ENCODE measurements at regions not wholly inside any gene's neighbourhood (a gene's known extent, or its start where the extent isn't known, plus 50 kb on each side); places are given as distances from the start of the nearest gene placed in this dataset.
A peak's percentile ranks its signal among the peaks of the same experiment; 100 is the strongest.
"Not testable (repeated sequence)": the region's sequence is repeated elsewhere in the genome, so short reads cannot be mapped to it uniquely, and the experiment has no call there.

DNA sequence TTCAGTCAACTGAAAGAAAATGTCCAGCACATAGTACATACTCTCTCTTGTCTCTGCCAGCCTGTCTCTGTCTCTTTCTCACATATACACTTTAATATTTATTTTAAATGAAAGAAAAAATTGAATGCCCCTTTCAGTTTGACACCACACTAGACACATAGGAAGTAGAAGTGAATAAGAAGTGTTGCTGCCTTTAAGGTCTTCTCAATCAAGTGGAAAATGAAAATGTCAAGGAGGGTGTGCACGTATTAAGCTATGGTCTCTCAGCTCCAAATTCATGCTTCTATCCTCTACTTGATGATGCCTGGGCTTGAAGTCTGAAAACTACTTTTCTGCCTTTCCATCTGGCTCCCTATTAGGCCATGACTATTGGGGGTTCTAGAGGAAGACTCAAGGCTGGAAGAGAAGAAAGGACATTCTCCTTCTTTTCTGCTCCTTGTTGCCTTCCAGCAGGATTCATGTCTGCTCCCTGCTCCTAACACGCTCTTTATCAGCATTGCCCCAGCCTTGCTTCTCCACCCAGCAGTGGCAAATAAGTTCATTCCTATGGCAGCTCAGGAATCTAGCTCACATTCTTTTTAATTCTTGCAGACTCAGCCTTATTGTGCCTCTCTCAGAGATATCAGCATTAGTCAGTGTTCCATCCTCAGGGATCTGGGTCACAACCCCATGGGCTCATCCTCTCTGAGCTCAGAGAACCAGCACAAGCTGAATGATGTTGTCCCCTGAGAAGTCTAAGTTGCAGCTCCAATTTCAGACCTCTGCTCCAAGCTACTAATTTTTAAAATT, 609.1 kb upstream of the GRM7 start:
- FAIRE-seq (no peak), DNase-seq (ENCODE audit: low spot score) (peak; percentile 2)

DNA sequence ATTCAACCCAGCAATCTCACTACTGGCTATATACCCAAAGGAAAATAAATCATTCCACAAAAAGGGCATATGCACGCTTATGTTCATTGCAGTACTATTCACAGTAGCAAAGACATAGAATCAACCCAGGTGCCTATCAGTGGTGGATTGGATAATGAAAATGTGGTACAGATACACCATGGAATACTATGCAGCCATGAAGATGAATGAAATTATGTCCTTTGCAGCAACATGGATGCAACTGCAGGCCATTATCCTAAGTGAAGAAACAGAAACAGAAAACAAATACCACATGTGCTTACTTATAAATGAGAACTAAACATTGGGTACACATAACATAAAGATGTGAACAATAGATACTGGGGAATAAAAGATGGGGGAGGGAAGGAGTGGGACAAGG, 606.4 kb upstream of the GRM7 start:
- no peak for FAIRE-seq
- DNase-seq (ENCODE audit: low spot score), result no peak

GRCh38 chr3:6255229-6255628, 605.7 kb upstream of the GRM7 start:
- DNase-seq (ENCODE audit: low spot score) (no peak), FAIRE-seq (no peak)

- DNase-seq (ENCODE audit: low spot score) (no peak), FAIRE-seq (no peak)
Observed at GRCh38 chr3:6260551-6261191, 600.2 kb upstream of the GRM7 start.

- DNase-seq (ENCODE audit: low spot score), result no peak
Observed at GRCh38 chr3:6262010-6262409, 598.9 kb upstream of the GRM7 start.

GRCh38 chr3:6264036-6264435, 596.9 kb upstream of the GRM7 start:
- FAIRE-seq (no peak), DNase-seq (ENCODE audit: low spot score) (no peak)

More at GRCh38 chr3:6262010-6262409, 598.9 kb upstream of the GRM7 start:
- no peak for FAIRE-seq

DNA sequence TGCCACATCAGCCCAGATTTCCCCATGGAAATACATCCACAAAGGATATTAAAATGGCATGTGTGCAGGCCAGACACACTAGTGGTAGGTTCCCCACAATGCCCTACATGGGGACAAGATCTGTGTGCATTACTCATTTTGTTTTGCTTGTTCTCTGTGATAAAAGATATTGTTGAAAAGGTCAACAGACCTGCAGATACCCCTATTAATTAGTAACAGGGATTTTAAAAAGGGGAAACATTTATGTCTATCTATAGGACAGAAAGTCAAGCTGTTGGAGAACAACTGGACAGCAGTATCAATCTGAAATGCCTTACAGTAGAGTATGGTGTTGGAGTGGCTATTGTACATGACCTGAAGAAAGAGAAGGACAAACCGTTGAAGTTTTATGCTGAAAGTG, 596.0 kb upstream of the GRM7 start:
- DNase-seq (ENCODE audit: low spot score), result no peak
- FAIRE-seq, result no peak

DNA sequence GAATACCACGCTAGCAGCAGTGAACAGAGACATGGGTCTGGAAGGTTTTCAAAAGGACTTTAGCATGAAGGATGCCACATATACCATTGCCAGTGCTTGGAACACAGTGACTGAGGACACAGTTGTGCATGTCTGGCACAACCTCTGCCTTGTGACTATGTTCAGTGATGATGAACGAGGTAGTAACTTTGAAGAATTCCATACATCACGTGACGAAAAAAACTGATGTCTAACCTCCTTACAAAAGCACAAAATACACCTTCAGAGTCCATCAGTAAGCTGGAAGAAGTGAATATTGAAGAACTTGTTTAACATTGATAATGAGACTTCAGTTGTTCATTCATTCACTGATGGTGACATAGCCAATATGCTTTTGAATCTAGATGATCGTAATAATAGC, 594.8 kb upstream of the GRM7 start:
- FAIRE-seq (no peak), DNase-seq (ENCODE audit: low spot score) (no peak)

- FAIRE-seq, result no peak
Observed at GRCh38 chr3:6273878-6274277, 587.0 kb upstream of the GRM7 start.

DNA sequence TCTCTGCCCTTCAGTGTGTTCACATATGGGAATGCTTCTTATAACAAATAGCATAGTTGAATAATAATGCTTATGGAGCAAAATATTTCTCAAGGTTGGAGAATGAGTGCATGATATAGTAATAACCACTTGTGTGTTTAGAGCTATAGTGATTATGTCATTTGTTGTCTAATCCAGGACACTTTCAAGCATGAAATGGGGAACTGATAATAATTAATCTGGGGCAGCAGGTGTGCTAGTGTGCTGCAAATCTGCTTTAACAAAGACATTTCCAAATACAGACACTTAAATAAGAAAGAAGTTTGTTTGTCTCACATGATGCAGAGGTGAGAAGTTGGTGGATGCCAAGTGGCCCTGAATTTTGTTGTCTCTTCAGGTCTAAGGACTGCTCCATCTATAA, 579.3 kb upstream of the GRM7 start:
- DNase-seq (ENCODE audit: low spot score), result no peak
- no peak for FAIRE-seq

More at GRCh38 chr3:6273878-6274277, 587.0 kb upstream of the GRM7 start:
- DNase-seq (ENCODE audit: low spot score), result no peak

- DNase-seq (ENCODE audit: low spot score) (no peak), FAIRE-seq (no peak)
Observed at GRCh38 chr3:6282918-6283317, 578.0 kb upstream of the GRM7 start.

DNA sequence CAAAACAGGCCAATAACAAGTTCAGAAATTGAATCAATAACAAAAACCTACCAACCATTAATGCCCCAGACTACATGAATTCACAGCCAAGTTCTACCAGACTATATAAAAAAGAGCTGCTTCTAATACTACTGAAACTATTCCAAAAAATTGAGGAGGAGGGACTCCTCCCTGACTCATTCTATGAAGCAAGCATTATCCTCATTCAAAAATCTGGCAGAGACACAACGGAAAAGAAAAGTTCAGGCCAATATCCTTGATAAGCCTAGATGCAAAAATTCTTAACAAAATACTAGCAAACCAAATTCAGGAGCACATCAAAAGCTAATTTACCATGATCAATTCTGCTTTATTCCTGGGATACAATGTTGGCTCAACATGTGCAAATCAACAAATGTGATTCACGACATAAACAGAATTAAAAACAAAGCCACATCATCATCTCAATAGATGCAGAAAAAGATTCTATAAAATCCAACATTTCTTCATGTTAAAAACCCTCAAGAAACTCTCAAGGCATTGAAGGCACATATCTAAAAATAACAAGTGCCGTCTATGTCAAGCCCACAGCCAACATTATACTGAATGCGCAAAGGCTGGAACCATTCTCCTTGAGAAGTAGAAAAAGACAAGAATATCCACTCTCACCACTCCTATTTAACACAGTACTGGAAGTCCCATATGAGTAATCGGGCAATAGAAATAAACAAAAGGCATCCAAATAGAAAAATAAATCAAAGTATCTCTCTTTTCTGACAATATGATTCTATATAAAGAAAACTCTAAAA, 573.6 kb upstream of the GRM7 start:
- FAIRE-seq (no peak), DNase-seq (ENCODE audit: low spot score) (no peak)

DNA sequence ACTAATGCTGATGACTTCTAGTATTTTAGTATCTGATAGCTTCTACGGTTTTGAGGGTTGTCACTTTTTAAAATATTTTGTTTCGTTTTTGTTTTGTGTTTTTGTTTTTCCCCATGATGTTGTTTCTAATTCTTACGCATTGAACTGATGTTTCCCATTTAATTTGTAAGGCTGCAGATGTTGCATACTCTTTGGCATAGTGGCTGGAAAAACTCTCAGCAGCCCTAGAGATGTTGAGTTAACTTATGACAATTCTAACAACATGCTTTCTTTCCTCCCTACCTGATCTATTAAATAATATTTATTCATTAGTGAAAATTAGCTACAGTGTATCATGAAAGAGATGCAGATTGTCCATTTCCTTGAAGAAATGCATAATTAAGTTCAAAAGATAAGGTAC, 559.3 kb upstream of the GRM7 start:
- FAIRE-seq (no peak), DNase-seq (ENCODE audit: low spot score) (no peak)

DNA sequence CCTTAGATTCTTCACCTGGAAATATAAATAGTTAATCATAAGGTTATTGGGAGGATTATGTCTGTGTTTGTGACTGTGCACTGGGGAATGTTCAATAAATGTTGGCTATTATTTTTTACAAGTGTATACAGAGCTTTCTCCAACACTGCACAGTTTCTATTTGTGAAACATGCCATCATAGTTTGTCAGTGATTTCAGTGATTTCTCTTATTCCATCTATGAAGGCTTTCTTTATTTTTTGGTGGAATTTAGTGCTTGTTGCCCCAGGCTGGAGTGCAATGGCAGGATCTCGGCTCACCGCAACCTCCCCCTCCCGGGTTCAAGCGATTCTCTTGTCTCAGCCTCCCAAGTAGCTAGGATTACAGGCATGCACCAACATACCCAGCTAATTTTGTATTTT, 545.0 kb upstream of the GRM7 start:
- DNase-seq (ENCODE audit: low spot score) (no peak), FAIRE-seq (no peak)

DNA sequence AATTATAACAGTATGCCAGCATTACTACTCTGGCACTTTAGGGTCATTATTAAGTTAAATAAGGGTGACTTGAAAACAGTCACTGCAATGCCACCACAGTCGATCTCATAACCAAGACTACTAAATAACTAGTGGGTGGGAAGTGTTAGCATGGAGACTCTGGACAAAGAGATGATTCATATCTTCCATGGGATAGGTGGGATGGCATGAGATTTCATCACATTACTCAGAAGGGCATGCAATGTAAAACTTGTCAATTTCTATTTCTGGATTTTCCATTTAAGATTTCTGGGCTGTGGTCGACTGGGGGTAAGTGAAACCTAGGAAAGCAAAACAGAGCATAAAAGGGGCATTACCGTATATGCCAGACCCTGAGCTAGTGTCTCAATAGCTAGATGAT, 538.9 kb upstream of the GRM7 start:
- FAIRE-seq, result no peak
- peak; percentile 20 for DNase-seq (ENCODE audit: low spot score)

- DNase-seq (ENCODE audit: low spot score) (no peak), FAIRE-seq (no peak)
Observed at GRCh38 chr3:6326771-6327170, 534.1 kb upstream of the GRM7 start.

DNA sequence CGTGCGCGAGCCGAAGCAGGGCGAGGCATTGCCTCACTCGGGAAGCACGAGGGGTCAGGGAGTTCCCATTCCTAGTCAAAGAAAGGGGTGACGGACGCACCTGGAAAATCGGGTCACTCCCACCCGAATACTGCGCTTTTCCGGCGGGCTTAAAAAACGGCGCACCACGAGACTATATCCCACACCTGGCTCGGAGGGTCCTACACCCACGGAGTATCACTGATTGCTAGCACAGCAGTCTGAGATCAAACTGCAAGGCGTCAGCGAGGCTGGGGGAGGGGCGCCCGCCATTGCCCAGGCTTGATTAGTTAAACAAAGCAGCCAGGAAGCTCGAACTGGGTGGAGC, 520.0 kb upstream of the GRM7 start:
- not testable (repeated sequence) for FAIRE-seq; DNase-seq (ENCODE audit: low spot score)

DNA sequence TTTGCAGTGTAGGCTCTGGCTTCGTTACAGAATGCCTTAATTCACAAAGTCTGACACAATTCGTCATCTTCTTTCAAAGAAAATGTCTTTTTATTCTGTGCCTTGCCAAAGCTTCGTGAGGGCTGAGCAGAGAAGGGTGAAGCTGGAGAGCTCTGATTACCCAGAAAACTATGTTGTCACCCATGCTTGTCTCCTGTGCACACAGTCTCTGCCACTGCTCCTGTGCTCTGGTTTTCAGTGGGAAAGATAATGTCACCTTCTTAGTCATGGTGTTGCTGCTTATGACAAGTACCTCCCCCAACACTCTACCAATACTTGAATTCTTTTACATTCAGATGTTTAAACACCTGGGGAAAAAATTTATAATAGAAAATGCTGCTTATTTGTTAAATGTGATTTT, 509.2 kb upstream of the GRM7 start:
- FAIRE-seq (no peak), DNase-seq (ENCODE audit: low spot score) (no peak)

- FAIRE-seq (no peak), DNase-seq (ENCODE audit: low spot score) (peak; percentile 5)
Observed at GRCh38 chr3:6354653-6355052, 506.3 kb upstream of the GRM7 start.

- DNase-seq (ENCODE audit: low spot score), result no peak
- FAIRE-seq, result no peak
Observed at GRCh38 chr3:6362406-6362805, 498.5 kb upstream of the GRM7 start.

DNA sequence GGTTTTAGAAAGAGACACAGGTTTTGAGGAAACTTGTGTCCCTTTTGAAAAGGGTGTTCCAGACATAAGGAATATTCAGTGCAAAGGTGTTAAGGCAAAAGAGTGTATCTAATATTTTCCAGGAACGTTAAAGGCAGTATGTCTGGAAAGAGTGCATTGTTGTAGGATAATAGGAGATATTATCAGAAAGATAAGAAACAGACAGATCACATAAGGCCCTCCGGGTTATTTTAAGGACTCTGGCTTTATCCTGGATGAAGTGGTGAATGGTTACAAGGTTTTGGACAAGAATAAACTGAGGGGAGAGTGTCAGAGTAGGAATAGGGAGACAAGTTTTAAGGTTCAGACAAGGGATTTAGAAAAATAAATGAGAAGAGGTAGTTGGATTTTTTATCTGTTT, 493.7 kb upstream of the GRM7 start:
- FAIRE-seq, result no peak

DNA sequence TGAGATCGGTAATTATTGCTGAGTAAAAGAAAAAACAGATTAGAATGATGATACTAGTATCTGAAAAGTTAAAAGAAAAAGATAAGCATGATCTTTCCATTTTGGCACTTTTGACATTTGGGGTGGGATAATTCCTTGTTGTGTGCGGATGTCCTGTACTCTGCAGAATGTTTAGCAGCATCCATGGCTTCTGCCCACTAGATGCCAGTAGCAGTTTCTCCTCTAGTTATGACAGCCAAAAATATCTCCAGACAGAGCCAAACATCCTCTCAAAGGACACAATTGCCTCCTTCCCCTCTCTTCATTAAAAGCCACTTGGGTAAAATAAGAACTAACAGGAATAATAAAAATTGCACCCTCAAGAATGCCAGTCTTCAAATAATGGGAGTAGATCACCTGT, 468.8 kb upstream of the GRM7 start:
- no peak for DNase-seq (ENCODE audit: low spot score)
- FAIRE-seq, result no peak

More for the DNA sequence above, 493.7 kb upstream of the GRM7 start:
- DNase-seq (ENCODE audit: low spot score), result no peak

Data from urothelium cell line (cell line).